Lower leg skin (tissue), 4 donors: ENCODE measurements at regions not wholly inside any gene's neighbourhood (a gene's known extent, or its start where the extent isn't known, plus 50 kb on each side); places are given as distances from the start of the nearest gene placed in this dataset.

Experiments
- DNase-seq, 2 donors: peaks; one replicate each; pipeline ENCODE4 v3.0.0-alpha.2; 2019; ENCODE audit warnings: low spot score in 2 of 2
- H3K4me3 ChIP-seq: fragments of 200-600 bp; sonication (generic); 2 replicates; pipeline ENCODE4 v1.5.1; 2017; ENCODE audit warnings: mild to moderate bottlenecking, low read depth; ENCODE audit not compliant: poor library complexity, severe bottlenecking
- CTCF ChIP-seq, 3 donors: fragments of 450-650 bp; IDR thresholded peaks; one replicate each; pipeline ENCODE4 v1.5.1; 2016; ENCODE audit warnings: antibody characterized with exemption in 3 of 3, mild to moderate bottlenecking in 3 of 3, moderate library complexity in 2 of 3
- POLR2A ChIP-seq, 2 donors: fragments of 450-650 bp; IDR thresholded peaks; one replicate each; pipeline ENCODE4 v1.6.1; 2016 to 2017; ENCODE audit warnings: antibody characterized with exemption in 2 of 2, mild to moderate bottlenecking in 1 of 2, moderate library complexity in 1 of 2
- WGBS, 2 donors: methylation state at CpG; one replicate each; pipeline ENCODE4 v1.1.5; 2018; 5-methylcytosine and 5-hydroxymethylcytosine counted together
- intact Hi-C: fragments of 100-400 bp; cut with DNase I; formaldehyde crosslinking; loops from one replicate; pipeline ENCODE4 v1.15.0; 2023; ENCODE audit warnings: low total_unique reads

GRCh38 chr5:20231040-20231439 lies 243.0 kb upstream of the CDH18 start:
- intact Hi-C loops, result no loop called here
- 72 to 81% methylated on average over 7 of the region's 7 CpGs for WGBS, 2 donors
- DNase-seq, result no peak
- TF ChIP-seq POLR2A (IDR thresholded peaks at IDR 0.05) (no peak), CTCF (IDR thresholded peaks at IDR 0.05) (no peak)
- H3K4me3 ChIP-seq, result no peak overlapping the region

GRCh38 chr5:20230010-20230409 lies 242.0 kb upstream of the CDH18 start:
- DNase-seq, result no peak
- TF ChIP-seq CTCF (IDR thresholded peaks at IDR 0.05) (no peak), POLR2A (IDR thresholded peaks at IDR 0.05) (no peak)
- H3K4me3 ChIP-seq, result no peak overlapping the region
- intact Hi-C loops, result no loop called here
- WGBS, 2 donors, result 83 to 89% methylated on average over 1 of the region's 1 CpG

- DNase-seq, result no peak
- intact Hi-C loops, result no loop called here
- 73 to 87% methylated on average over 2 of the region's 2 CpGs for WGBS, 2 donors
- no peak overlapping the region for H3K4me3 ChIP-seq
- no peak for TF ChIP-seq CTCF (IDR thresholded peaks at IDR 0.05)
- TF ChIP-seq POLR2A (IDR thresholded peaks at IDR 0.05), result no peak
Measured at GRCh38 chr5:20229303-20230005, 241.5 kb upstream of the CDH18 start.

GRCh38 chr5:20224966-20225365 lies 237.0 kb upstream of the CDH18 start:
- intact Hi-C loops, result no loop called here
- no peak overlapping the region for H3K4me3 ChIP-seq
- no peak for DNase-seq
- WGBS, 2 donors, result 82 to 91% methylated on average over 2 of the region's 2 CpGs
- TF ChIP-seq CTCF (IDR thresholded peaks at IDR 0.05), result no peak
- TF ChIP-seq POLR2A (IDR thresholded peaks at IDR 0.05), result no peak

GRCh38 chr5:20224046-20224445 lies 236.0 kb upstream of the CDH18 start:
- DNase-seq, result no peak
- 30 to 35% methylated on average over 1 of the region's 1 CpG for WGBS, 2 donors
- TF ChIP-seq CTCF (IDR thresholded peaks at IDR 0.05), result no peak
- TF ChIP-seq POLR2A (IDR thresholded peaks at IDR 0.05), result no peak
- intact Hi-C loops, result no loop called here
- no peak overlapping the region for H3K4me3 ChIP-seq

- TF ChIP-seq CTCF (IDR thresholded peaks at IDR 0.05), result no peak
- TF ChIP-seq POLR2A (IDR thresholded peaks at IDR 0.05), result no peak
- WGBS, 2 donors, result 54% methylated on average over 2 of the region's 2 CpGs
- DNase-seq, result no peak
- H3K4me3 ChIP-seq, result no peak overlapping the region
- intact Hi-C loops, result no loop called here
Measured at GRCh38 chr5:20223451-20223850, 235.5 kb upstream of the CDH18 start.
